NCI-H526 (cell line): ENCODE measurements at regions not wholly inside any gene's neighbourhood (a gene's known extent, or its start where the extent isn't known, plus 50 kb on each side); places are given as distances from the start of the nearest gene placed in this dataset.

Experiments
- DNase-seq, 2 experiments: peaks; one replicate each; lab custom pipeline; 2025; lab: John Stamatoyannopoulos, UW

- no peak for DNase-seq
These were observed 127.2 kb upstream of the PRNP start for GRCh38 chr20:4559106-4559505.

- no peak for DNase-seq
These were observed 129.5 kb upstream of the PRNP start for GRCh38 chr20:4556781-4557180.

GRCh38 chr20:4555188-4555890 lies 130.9 kb upstream of the PRNP start:
- DNase-seq, result no peak

GRCh38 chr20:4554346-4554745 lies 131.9 kb upstream of the PRNP start:
- no peak for DNase-seq

- DNase-seq, result no peak
These were observed 134.1 kb upstream of the PRNP start for GRCh38 chr20:4552075-4552640.

GRCh38 chr20:4550740-4551139 lies 135.5 kb upstream of the PRNP start:
- no peak for DNase-seq

- DNase-seq, result no peak
These were observed 136.5 kb upstream of the PRNP start for GRCh38 chr20:4549711-4550259.

GRCh38 chr20:4548552-4548951 lies 137.7 kb upstream of the PRNP start:
- DNase-seq, result no peak

GRCh38 chr20:4546786-4547185 lies 139.5 kb upstream of the PRNP start:
- no peak for DNase-seq

GRCh38 chr20:4546342-4546741 lies 139.9 kb upstream of the PRNP start:
- DNase-seq, result no peak

- no peak for DNase-seq
These were observed 140.7 kb upstream of the PRNP start for GRCh38 chr20:4545526-4545925.

GRCh38 chr20:4544765-4545164 lies 141.5 kb upstream of the PRNP start:
- DNase-seq, result no peak

- no peak for DNase-seq
These were observed 144.0 kb upstream of the PRNP start for GRCh38 chr20:4542270-4542669.

- DNase-seq, result no peak
These were observed 151.9 kb upstream of the PRNP start for GRCh38 chr20:4534315-4534714.

- no peak for DNase-seq
These were observed 152.7 kb upstream of the PRNP start for GRCh38 chr20:4533368-4534133.

- DNase-seq, result no peak
These were observed 153.5 kb upstream of the PRNP start for GRCh38 chr20:4532772-4533171.

- DNase-seq, result no peak
These were observed 161.5 kb upstream of the PRNP start for GRCh38 chr20:4524792-4525191.

- DNase-seq, result no peak
These were observed 161.9 kb upstream of the PRNP start for GRCh38 chr20:4524307-4524706.

GRCh38 chr20:4522310-4522709 lies 163.9 kb upstream of the PRNP start:
- no peak for DNase-seq

- DNase-seq, result no peak
These were observed 164.9 kb upstream of the PRNP start for GRCh38 chr20:4521170-4521968.

GRCh38 chr20:4519534-4519933 lies 166.7 kb upstream of the PRNP start:
- DNase-seq, result peak in 1 of 2 experiments; percentile 55

- no peak for DNase-seq
These were observed 169.4 kb upstream of the PRNP start for GRCh38 chr20:4516876-4517275.
